ENCODE measurements at regions not wholly inside any gene's neighbourhood (a gene's known extent, or its start where the extent isn't known, plus 50 kb on each side); places are given as distances from the start of the nearest gene placed in this dataset.
"Not testable (repeated sequence)": the region's sequence is repeated elsewhere in the genome, so short reads cannot be mapped to it uniquely, and the experiment has no call there.

GRCh38 chr12:118537481-118537917 lies 161.1 kb downstream of the SUDS3 start:
- no peak for DNase-seq (ENCODE audit: low spot score)

GRCh38 chr12:118541071-118541470 lies 164.7 kb downstream of the SUDS3 start:
- DNase-seq (ENCODE audit: low spot score) = no peak

- no peak for DNase-seq (ENCODE audit: low spot score)
These were observed 165.6 kb downstream of the SUDS3 start for GRCh38 chr12:118541934-118542333.

- no peak for DNase-seq (ENCODE audit: low spot score)
These were observed 167.3 kb downstream of the SUDS3 start for GRCh38 chr12:118543651-118544050.

- DNase-seq (ENCODE audit: low spot score) = peak; percentile 85
These were observed 168.2 kb downstream of the SUDS3 start for GRCh38 chr12:118544569-118544968.

- not testable (repeated sequence) for DNase-seq (ENCODE audit: low spot score)
These were observed 171.3 kb downstream of the SUDS3 start for GRCh38 chr12:118547606-118548005.

- no peak for DNase-seq (ENCODE audit: low spot score)
These were observed 172.6 kb downstream of the SUDS3 start for GRCh38 chr12:118548887-118549509.

GRCh38 chr12:118549510-118549980 lies 173.2 kb downstream of the SUDS3 start:
- no peak for DNase-seq (ENCODE audit: low spot score)

GRCh38 chr12:118553856-118554504 lies 177.6 kb downstream of the SUDS3 start:
- no peak for DNase-seq (ENCODE audit: low spot score)

GRCh38 chr12:118558941-118559340 lies 182.6 kb downstream of the SUDS3 start:
- no peak for DNase-seq (ENCODE audit: low spot score)

- DNase-seq (ENCODE audit: low spot score) = no peak
These were observed 184.4 kb downstream of the SUDS3 start for GRCh38 chr12:118560733-118561132.

- DNase-seq (ENCODE audit: low spot score) = no peak
These were observed 195.4 kb downstream of the SUDS3 start for GRCh38 chr12:118571730-118572129.

- DNase-seq (ENCODE audit: low spot score) = no peak
These were observed 197.9 kb downstream of the SUDS3 start for GRCh38 chr12:118574288-118574687.

- no peak for DNase-seq (ENCODE audit: low spot score)
These were observed 199.4 kb downstream of the SUDS3 start for GRCh38 chr12:118575730-118576129.

- no peak for DNase-seq (ENCODE audit: low spot score)
These were observed 205.0 kb downstream of the SUDS3 start for GRCh38 chr12:118581371-118581770.

GRCh38 chr12:118582863-118583262 lies 206.5 kb downstream of the SUDS3 start:
- no peak for DNase-seq (ENCODE audit: low spot score)

- no peak for DNase-seq (ENCODE audit: low spot score)
These were observed 210.1 kb downstream of the SUDS3 start for GRCh38 chr12:118586433-118586832.

GRCh38 chr12:118589162-118589561 lies 212.8 kb downstream of the SUDS3 start:
- no peak for DNase-seq (ENCODE audit: low spot score)

GRCh38 chr12:118590406-118591150 lies 214.2 kb downstream of the SUDS3 start:
- DNase-seq (ENCODE audit: low spot score) = no peak

GRCh38 chr12:118603610-118604361 lies 227.4 kb downstream of the SUDS3 start:
- DNase-seq (ENCODE audit: low spot score) = no peak

GRCh38 chr12:118606690-118607089 lies 230.3 kb downstream of the SUDS3 start:
- DNase-seq (ENCODE audit: low spot score) = no peak

GRCh38 chr12:118607831-118608230 lies 231.5 kb downstream of the SUDS3 start:
- no peak for DNase-seq (ENCODE audit: low spot score)
